ENCODE measurements at regions not wholly inside any gene's neighbourhood (a gene's known extent, or its start where the extent isn't known, plus 50 kb on each side); places are given as distances from the start of the nearest gene placed in this dataset.

DNA sequence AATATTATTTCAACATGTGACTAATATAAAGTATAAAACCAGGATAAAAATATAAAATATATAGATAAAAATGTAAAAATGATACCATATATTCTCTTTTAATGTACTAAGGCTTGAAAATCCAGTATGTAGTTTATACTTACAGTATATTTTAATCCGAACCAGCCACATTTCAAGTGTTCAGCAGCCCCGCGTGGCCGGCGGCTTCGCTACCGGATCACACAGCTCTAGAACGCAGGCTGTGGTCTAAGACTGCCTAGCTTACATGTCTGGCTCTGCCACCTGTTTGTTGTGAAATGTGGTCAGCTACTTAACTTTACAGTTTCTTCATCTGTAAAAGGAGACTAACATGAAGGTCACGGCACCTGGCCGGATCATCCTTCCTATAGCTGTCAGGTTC, 189.7 kb upstream of the TBX3 start:
- Histone ChIP-seq H3K4me1 (replicated peaks in 1 of 4; ENCODE audit: control insufficient read depth in 3 of 4, insufficient read depth in 4 of 4, low read length in 3 of 4) (no peaks in the 10 kb centered on the region), H3K79me2 (ENCODE audit: control insufficient read depth in 1 of 2, insufficient read depth in 2 of 2, low read length in 2 of 2) (no peaks in the 10 kb centered on the region), H3K4ac (replicated peaks; ENCODE audit: insufficient read length, low read depth, low read length) (no peak overlapping the region), H3K27ac (ENCODE audit: low read depth, low read length) (no peak overlapping the region), H4K91ac (replicated peaks; ENCODE audit: insufficient read length, low read length) (no peak overlapping the region), H2BK15ac (ENCODE audit: low read length) (no peak overlapping the region), H2BK5ac (ENCODE audit: low read depth, low read length) (no peak overlapping the region), H2BK20ac (ENCODE audit: low read length) (no peak overlapping the region), H3K4me2 (ENCODE audit: insufficient read depth in 1 of 2, low read depth in 2 of 2, low read length in 2 of 2) (no peak overlapping the region), H3K23ac (ENCODE audit: insufficient read length) (no peak overlapping the region), H3K23me2 (ENCODE audit: low read depth, low read length) (no peaks in the 10 kb centered on the region), H3K18ac (ENCODE audit: extremely low read depth, low read length) (no peak overlapping the region), H3K4me3 (ENCODE audit: extremely low read depth in 1 of 4, insufficient read depth in 2 of 4, low read depth in 3 of 4, low read length in 4 of 4) (no peak overlapping the region), H3K9ac (replicated peaks in 1 of 4; ENCODE audit: extremely low read depth in 1 of 4, low read depth in 3 of 4, low read length in 3 of 4) (no peak overlapping the region), H2AK5ac (ENCODE audit: low read depth, low read length) (no peak overlapping the region), H2AFZ (ENCODE audit: low read length) (no peak overlapping the region), H2BK120ac (replicated peaks; ENCODE audit: low read depth, low read length) (no peak overlapping the region), H3K9me3 (ENCODE audit: insufficient read depth in 2 of 2, low read depth in 1 of 2, low read length in 1 of 2) (no peaks in the 10 kb centered on the region), H3K14ac (ENCODE audit: insufficient read length) (no peak overlapping the region), H2BK12ac (ENCODE audit: low read depth, low read length) (no peak overlapping the region), H3K56ac (replicated peaks; ENCODE audit: insufficient read length, low read depth, low read length) (no peak overlapping the region), H4K5ac (ENCODE audit: insufficient read length, low read depth, low read length) (no peak overlapping the region), H3K27me3 (replicated peaks in 1 of 4; ENCODE audit: control insufficient read depth in 3 of 4, extremely low read depth in 1 of 4, insufficient read depth in 3 of 4, low read length in 3 of 4) (no peaks in the 10 kb centered on the region), H4K8ac (ENCODE audit: extremely low read depth, insufficient read depth, low read length) (no peak overlapping the region), H3K79me1 (ENCODE audit: low read depth, low read length) (no peaks in the 10 kb centered on the region), H4K20me1 (replicated peaks in 1 of 2; ENCODE audit: control insufficient read depth in 1 of 2, insufficient read depth in 2 of 2, low read length in 2 of 2) (no peaks in the 10 kb centered on the region), H3K36me3 (ENCODE audit: control insufficient read depth in 2 of 4, insufficient read depth in 4 of 4, low read length in 3 of 4) (no peaks in the 10 kb centered on the region)
- FAIRE-seq: no peak
- TF ChIP-seq SAP30 (IDR thresholded peaks at IDR 0.05; ENCODE audit: insufficient read depth, insufficient replicate concordance, low read length): no peak
- TF ChIP-seq, protein P1, sequence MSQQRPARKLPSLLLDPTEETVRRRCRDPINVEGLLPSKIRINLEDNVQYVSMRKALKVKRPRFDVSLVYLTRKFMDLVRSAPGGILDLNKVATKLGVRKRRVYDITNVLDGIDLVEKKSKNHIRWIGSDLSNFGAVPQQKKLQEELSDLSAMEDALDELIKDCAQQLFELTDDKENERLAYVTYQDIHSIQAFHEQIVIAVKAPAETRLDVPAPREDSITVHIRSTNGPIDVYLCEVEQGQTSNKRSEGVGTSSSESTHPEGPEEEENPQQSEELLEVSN (IDR thresholded peaks at IDR 0.05): no peak
- no peak for TF ChIP-seq HDAC6 (IDR thresholded peaks at IDR 0.05; ENCODE audit: low read depth, low read length)
- TF ChIP-seq, protein P2, sequence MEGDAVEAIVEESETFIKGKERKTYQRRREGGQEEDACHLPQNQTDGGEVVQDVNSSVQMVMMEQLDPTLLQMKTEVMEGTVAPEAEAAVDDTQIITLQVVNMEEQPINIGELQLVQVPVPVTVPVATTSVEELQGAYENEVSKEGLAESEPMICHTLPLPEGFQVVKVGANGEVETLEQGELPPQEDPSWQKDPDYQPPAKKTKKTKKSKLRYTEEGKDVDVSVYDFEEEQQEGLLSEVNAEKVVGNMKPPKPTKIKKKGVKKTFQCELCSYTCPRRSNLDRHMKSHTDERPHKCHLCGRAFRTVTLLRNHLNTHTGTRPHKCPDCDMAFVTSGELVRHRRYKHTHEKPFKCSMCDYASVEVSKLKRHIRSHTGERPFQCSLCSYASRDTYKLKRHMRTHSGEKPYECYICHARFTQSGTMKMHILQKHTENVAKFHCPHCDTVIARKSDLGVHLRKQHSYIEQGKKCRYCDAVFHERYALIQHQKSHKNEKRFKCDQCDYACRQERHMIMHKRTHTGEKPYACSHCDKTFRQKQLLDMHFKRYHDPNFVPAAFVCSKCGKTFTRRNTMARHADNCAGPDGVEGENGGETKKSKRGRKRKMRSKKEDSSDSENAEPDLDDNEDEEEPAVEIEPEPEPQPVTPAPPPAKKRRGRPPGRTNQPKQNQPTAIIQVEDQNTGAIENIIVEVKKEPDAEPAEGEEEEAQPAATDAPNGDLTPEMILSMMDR (IDR thresholded peaks at IDR 0.05; ENCODE audit: control extremely low read depth in 1 of 3, insufficient read depth in 1 of 3, low read depth in 1 of 3, low read length in 3 of 3): no peak
- no peak for TF ChIP-seq POLR2AphosphoS5 (IDR thresholded peaks at IDR 0.05; ENCODE audit: low read depth, low read length)
- TF ChIP-seq GABPA (IDR thresholded peaks at IDR 0.05; ENCODE audit: borderline replicate concordance, insufficient read depth, low read length): no peak
- no peak for TF ChIP-seq RXRA (IDR thresholded peaks at IDR 0.05; ENCODE audit: insufficient read depth, low read depth, low read length)
- no peak for DNase-seq (ENCODE audit: low read depth in 1 of 2, low spot score in 2 of 2)
- ChIA-PET POLR2A (ENCODE audit: partially characterized antibody) (no interaction called here), CTCF (ENCODE audit: partially characterized antibody) (interaction anchor here (0.9 to 1.2 kb wide), 2 partner anchors 30 to 61 kb away, joined by 3 to 6 read pairs; no protein-coding TSS in a partner anchor)
- WGBS, 2 experiments (ENCODE audit: extremely low coverage in 1 of 2, insufficient coverage in 1 of 2, insufficient read length in 1 of 2, insufficient replicate concordance in 2 of 2, low coverage in 1 of 2, low lambda C conversion rate in 2 of 2, missing lambda C conversion rate in 1 of 2): 95% methylated on average over 10 of the region's 10 CpGs; no CpG with 5 or more reads in 1 of the 2 experiments

Measured in H1 (cell line).